GM13977 (cell line): ENCODE measurements at regions not wholly inside any gene's neighbourhood (a gene's known extent, or its start where the extent isn't known, plus 50 kb on each side); places are given as distances from the start of the nearest gene placed in this dataset.

Experiments
- DNase-seq: peaks from one replicate; pipeline ENCODE4 v3.0.0; 2012; ENCODE audit warnings: low spot score
- CTCF ChIP-seq: IDR thresholded peaks from 2 replicates; pipeline ENCODE4 v1.5.1; 2012; ENCODE audit warnings: mild to moderate bottlenecking, control low read depth; ENCODE audit not compliant: insufficient read depth; ENCODE audit errors: extremely low read depth, missing control alignments
- in situ Hi-C: fragments of 300-500 bp; cut with MboI; formaldehyde crosslinking; loops from one replicate; pipeline ENCODE4 v1.12.0; 2022; ENCODE audit warnings: low sequenced_read_pairs, low pct_unique_long_range_greater_than_20kb, mixed read lengths, inconsistent platforms; ENCODE audit not compliant: unreplicated experiment

GRCh38 chr3:94416768-94417167 is 353.9 kb downstream of the NSUN3 start:
- DNase-seq, result no peak
- in situ Hi-C loops, result no loop called here
- TF ChIP-seq CTCF, result no peak

- no peak for DNase-seq
- TF ChIP-seq CTCF, result no peak
- in situ Hi-C loops, result no loop called here
Measured at GRCh38 chr3:94417963-94418455, 355.1 kb downstream of the NSUN3 start.

GRCh38 chr3:94420931-94421330 is 358.1 kb downstream of the NSUN3 start:
- DNase-seq, result no peak
- TF ChIP-seq CTCF, result no peak
- in situ Hi-C loops, result no loop called here

- in situ Hi-C loops, result no loop called here
- DNase-seq, result no peak
- no peak for TF ChIP-seq CTCF
Measured at GRCh38 chr3:94423578-94423977, 360.7 kb downstream of the NSUN3 start.

GRCh38 chr3:94429517-94429916 is 366.7 kb downstream of the NSUN3 start:
- DNase-seq, result no peak
- in situ Hi-C loops, result no loop called here
- TF ChIP-seq CTCF, result no peak

- in situ Hi-C loops, result no loop called here
- TF ChIP-seq CTCF, result no peak
- DNase-seq, result no peak
Measured at GRCh38 chr3:94431876-94432570, 369.2 kb downstream of the NSUN3 start.

GRCh38 chr3:94433811-94434210 is 370.9 kb downstream of the NSUN3 start:
- in situ Hi-C loops, result no loop called here
- no peak for TF ChIP-seq CTCF
- no peak for DNase-seq
